ENCODE measurements at regions not wholly inside any gene's neighbourhood (a gene's known extent, or its start where the extent isn't known, plus 50 kb on each side); places are given as distances from the start of the nearest gene placed in this dataset.

- Histone ChIP-seq H3K9me3 (ENCODE audit: low read length) (no peaks in the 10 kb centered on the region), H2AFZ (ENCODE audit: low read depth, low read length) (no peak overlapping the region), H3K4me1 (ENCODE audit: insufficient read depth, low read length) (no peaks in the 10 kb centered on the region), H3K27me3 (ENCODE audit: insufficient read depth, low read length) (no peaks in the 10 kb centered on the region), H3K4me3 (ENCODE audit: low read length) (no peak overlapping the region), H3K36me3 (ENCODE audit: insufficient read depth, low read length) (no peaks in the 10 kb centered on the region)
Observed at GRCh38 chr5:27313549-27313948, 275.2 kb upstream of the CDH9 start.

- Histone ChIP-seq H2AFZ (ENCODE audit: low read depth, low read length) (no peak overlapping the region), H3K27me3 (ENCODE audit: insufficient read depth, low read length) (no peaks in the 10 kb centered on the region)
Observed at GRCh38 chr5:27312291-27312893, 274.0 kb upstream of the CDH9 start.

DNA sequence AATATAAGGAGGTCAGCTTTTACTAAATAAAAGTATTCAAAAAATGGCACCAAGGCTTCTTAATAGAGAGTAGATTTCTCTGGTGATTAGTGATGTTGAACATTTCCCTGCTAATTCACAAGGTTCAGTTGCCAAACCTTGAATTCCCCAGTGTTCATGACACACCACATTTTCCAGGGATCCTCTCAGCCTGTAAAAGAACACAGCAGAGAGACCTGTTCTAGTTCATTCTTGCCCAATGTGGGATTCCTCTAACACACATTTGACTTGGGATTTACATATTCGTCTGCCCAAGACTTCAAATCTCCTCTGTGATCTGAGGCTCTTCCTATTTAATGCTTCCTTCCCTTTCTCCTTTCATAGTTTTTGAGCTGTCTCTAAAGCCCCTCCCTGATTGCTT lies 273.2 kb upstream of the CDH9 start:
- Histone ChIP-seq H3K9me3 (ENCODE audit: low read length) (no peaks in the 10 kb centered on the region), H3K4me3 (ENCODE audit: low read length) (no peak overlapping the region), H3K36me3 (ENCODE audit: insufficient read depth, low read length) (no peaks in the 10 kb centered on the region), H3K4me1 (ENCODE audit: insufficient read depth, low read length) (no peaks in the 10 kb centered on the region), H2AFZ (ENCODE audit: low read depth, low read length) (no peak overlapping the region), H3K27me3 (ENCODE audit: insufficient read depth, low read length) (no peaks in the 10 kb centered on the region)

More at GRCh38 chr5:27312291-27312893, 274.0 kb upstream of the CDH9 start:
- no peaks in the 10 kb centered on the region for H3K9me3 ChIP-seq (ENCODE audit: low read length)
- no peaks in the 10 kb centered on the region for H3K36me3 ChIP-seq (ENCODE audit: insufficient read depth, low read length)
- no peaks in the 10 kb centered on the region for H3K4me1 ChIP-seq (ENCODE audit: insufficient read depth, low read length)
- no peak overlapping the region for H3K4me3 ChIP-seq (ENCODE audit: low read length)

DNA sequence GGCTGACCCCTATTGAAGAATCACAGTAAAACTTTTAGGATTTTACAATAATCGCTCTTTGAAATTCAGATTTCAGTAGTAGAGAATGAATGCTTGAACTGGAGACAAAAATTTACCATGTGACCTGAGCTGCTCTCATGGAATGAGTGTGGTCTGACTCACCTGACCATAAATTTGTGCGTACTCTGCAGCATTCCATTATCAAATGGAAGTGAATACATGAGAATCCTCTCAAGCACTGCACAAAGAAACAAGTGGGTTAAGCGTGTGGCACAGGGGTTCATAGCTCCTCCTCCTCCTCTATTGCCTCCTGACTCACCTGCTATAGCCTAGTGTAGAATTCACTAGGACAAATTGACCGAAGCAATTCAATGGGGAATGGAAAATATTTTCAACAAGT lies 269.8 kb upstream of the CDH9 start:
- Histone ChIP-seq H3K9me3 (ENCODE audit: low read length) (no peaks in the 10 kb centered on the region), H2AFZ (ENCODE audit: low read depth, low read length) (no peak overlapping the region), H3K4me3 (ENCODE audit: low read length) (no peak overlapping the region), H3K27me3 (ENCODE audit: insufficient read depth, low read length) (no peaks in the 10 kb centered on the region), H3K36me3 (ENCODE audit: insufficient read depth, low read length) (no peaks in the 10 kb centered on the region), H3K4me1 (ENCODE audit: insufficient read depth, low read length) (no peaks in the 10 kb centered on the region)

DNA sequence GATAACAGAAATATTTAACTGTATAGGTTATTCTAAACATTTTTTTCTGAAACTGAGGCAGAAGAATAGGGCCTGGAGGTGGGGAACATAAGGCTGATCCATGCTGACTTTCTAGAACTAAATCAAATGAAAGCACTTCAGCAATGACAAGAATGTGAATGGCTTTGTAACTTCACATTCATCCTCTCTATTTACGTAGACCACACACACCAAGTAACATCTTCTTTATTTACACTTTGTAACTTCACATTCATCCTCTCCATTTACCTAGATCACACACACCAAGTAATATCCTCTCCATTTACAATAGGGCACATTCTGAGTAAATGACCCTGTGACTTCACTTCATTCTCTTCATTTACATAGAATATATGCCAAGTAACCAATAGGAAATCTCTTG lies 251.8 kb upstream of the CDH9 start:
- Histone ChIP-seq H3K4me3 (ENCODE audit: low read length) (no peak overlapping the region), H2AFZ (ENCODE audit: low read depth, low read length) (no peak overlapping the region), H3K27me3 (ENCODE audit: insufficient read depth, low read length) (no peaks in the 10 kb centered on the region), H3K36me3 (ENCODE audit: insufficient read depth, low read length) (no peaks in the 10 kb centered on the region), H3K4me1 (ENCODE audit: insufficient read depth, low read length) (no peaks in the 10 kb centered on the region), H3K9me3 (ENCODE audit: low read length) (no peaks in the 10 kb centered on the region)

DNA sequence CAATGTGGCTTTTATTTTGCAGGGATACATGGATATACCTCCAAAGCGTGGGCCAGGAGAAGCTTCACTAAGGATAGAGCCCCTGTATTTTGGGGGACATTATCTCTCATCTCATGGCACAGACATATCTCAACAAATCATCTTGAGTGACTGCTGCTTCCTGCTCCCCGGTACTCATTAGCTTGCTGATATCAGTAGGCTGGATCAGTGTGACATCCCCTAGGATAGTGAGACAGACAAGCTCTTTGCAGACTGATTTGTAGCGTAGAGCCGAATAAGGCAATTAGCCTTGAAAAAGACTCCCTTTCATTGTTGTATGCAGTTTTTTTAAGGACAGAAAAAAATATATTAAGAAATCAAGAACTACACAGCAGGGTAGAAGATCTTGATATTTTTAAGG lies 237.7 kb upstream of the CDH9 start:
- H3K36me3 ChIP-seq (ENCODE audit: insufficient read depth, low read length), result no peaks in the 10 kb centered on the region

DNA sequence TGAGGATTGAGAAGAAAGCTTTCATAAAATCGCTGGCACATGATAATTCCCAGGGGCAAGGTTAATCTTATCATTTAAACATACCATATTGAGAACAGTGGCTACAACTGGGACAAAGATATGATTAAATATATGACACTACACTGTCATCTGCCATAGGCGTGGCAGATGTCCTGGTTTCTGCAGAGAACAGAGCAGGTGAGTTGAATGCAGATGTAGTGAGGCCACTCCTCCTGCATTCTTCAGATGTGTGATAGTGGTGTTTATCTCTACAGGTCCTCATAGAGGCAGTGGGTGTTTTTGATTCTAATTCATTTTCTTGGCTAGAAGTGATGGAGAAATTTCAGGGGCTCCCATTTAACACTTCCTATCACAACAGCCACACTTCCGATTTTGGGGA lies 237.0 kb upstream of the CDH9 start:
- no peaks in the 10 kb centered on the region for H3K27me3 ChIP-seq (ENCODE audit: insufficient read depth, low read length)
- no peaks in the 10 kb centered on the region for H3K4me1 ChIP-seq (ENCODE audit: insufficient read depth, low read length)
- H3K36me3 ChIP-seq (ENCODE audit: insufficient read depth, low read length), result no peaks in the 10 kb centered on the region
- no peaks in the 10 kb centered on the region for H3K9me3 ChIP-seq (ENCODE audit: low read length)
- no peak overlapping the region for H2AFZ ChIP-seq (ENCODE audit: low read depth, low read length)
- no peak overlapping the region for H3K4me3 ChIP-seq (ENCODE audit: low read length)

More for the DNA sequence above, 237.7 kb upstream of the CDH9 start:
- H3K27me3 ChIP-seq (ENCODE audit: insufficient read depth, low read length), result no peaks in the 10 kb centered on the region
- H3K4me1 ChIP-seq (ENCODE audit: insufficient read depth, low read length), result no peaks in the 10 kb centered on the region
- H3K9me3 ChIP-seq (ENCODE audit: low read length), result no peaks in the 10 kb centered on the region
- no peak overlapping the region for H2AFZ ChIP-seq (ENCODE audit: low read depth, low read length)
- H3K4me3 ChIP-seq (ENCODE audit: low read length), result no peak overlapping the region

DNA sequence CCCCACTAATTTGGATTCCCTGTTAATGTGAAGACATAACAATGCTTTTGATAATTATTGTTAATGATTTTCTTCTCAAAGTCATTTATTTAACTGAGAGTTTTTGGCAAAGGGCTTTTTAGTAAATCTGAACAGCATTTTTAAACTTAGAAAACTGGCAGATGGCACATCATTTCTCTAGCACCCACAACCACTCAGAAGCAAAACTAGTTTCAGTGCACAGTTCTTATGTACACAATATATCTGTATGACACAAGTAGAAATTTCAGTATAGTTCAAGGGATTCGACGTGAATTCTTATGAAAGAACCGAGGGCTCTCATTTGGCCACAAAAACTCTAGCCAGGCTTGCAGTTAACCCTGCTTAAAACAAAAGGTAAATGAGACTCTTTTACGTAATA lies 231.4 kb upstream of the CDH9 start:
- H3K36me3 ChIP-seq (ENCODE audit: insufficient read depth, low read length), result no peaks in the 10 kb centered on the region
- peaks cover 3% of the 10 kb centered on the region for H3K9me3 ChIP-seq (ENCODE audit: low read length)
- no peaks in the 10 kb centered on the region for H3K27me3 ChIP-seq (ENCODE audit: insufficient read depth, low read length)
- no peak overlapping the region for H3K4me3 ChIP-seq (ENCODE audit: low read length)
- no peaks in the 10 kb centered on the region for H3K4me1 ChIP-seq (ENCODE audit: insufficient read depth, low read length)
- H2AFZ ChIP-seq (ENCODE audit: low read depth, low read length), result no peak overlapping the region

GRCh38 chr5:27267209-27267824 lies 228.9 kb upstream of the CDH9 start:
- Histone ChIP-seq H2AFZ (ENCODE audit: low read depth, low read length) (no peak overlapping the region), H3K4me1 (ENCODE audit: insufficient read depth, low read length) (no peaks in the 10 kb centered on the region), H3K27me3 (ENCODE audit: insufficient read depth, low read length) (no peaks in the 10 kb centered on the region), H3K9me3 (ENCODE audit: low read length) (peaks cover 7% of the 10 kb centered on the region), H3K4me3 (ENCODE audit: low read length) (no peak overlapping the region), H3K36me3 (ENCODE audit: insufficient read depth, low read length) (no peaks in the 10 kb centered on the region)

DNA sequence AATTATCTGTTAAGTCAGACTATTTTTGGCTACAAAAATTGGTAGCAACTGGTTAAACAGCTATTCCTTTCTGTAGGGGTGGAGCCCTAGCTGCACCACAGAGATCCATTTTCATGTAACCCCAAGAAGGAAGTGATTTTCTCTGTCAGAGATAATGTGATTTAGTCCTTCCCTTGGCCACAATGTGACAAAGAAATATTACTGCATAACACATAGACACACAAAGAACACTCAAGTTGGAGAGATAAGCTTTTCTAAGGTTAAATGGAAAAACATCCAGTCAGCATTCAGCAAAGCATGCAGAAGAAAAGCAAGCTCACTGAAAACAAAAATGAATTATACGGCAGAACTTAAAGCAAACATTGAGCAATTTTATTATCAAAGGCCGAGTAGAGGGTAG lies 227.8 kb upstream of the CDH9 start:
- no peaks in the 10 kb centered on the region for H3K36me3 ChIP-seq (ENCODE audit: insufficient read depth, low read length)

DNA sequence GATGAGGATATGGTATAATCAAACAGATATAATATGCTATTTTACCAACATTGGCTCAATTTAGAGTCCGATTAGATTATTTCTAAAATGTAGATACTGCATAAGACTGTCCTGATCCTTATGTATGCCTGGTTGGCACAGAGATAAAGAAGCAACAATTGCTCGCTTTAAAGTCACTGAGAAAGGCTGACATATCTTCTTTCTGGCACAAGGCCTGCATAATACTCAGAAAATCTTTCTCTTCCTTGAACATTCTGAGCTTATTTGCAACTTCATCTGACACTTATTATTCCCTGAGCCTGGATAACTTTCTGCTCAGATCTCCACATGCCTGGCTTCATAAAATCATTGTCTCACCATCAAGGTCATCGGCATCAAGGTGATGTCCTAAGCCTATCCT lies 219.3 kb upstream of the CDH9 start:
- no peaks in the 10 kb centered on the region for H3K36me3 ChIP-seq (ENCODE audit: insufficient read depth, low read length)
- H2AFZ ChIP-seq (ENCODE audit: low read depth, low read length), result no peak overlapping the region
- no peaks in the 10 kb centered on the region for H3K9me3 ChIP-seq (ENCODE audit: low read length)
- no peaks in the 10 kb centered on the region for H3K27me3 ChIP-seq (ENCODE audit: insufficient read depth, low read length)
- no peak overlapping the region for H3K4me3 ChIP-seq (ENCODE audit: low read length)
- peaks cover 1% of the 10 kb centered on the region for H3K4me1 ChIP-seq (ENCODE audit: insufficient read depth, low read length)

More for the DNA sequence above, 227.8 kb upstream of the CDH9 start:
- H2AFZ ChIP-seq (ENCODE audit: low read depth, low read length), result no peak overlapping the region
- H3K27me3 ChIP-seq (ENCODE audit: insufficient read depth, low read length), result no peaks in the 10 kb centered on the region
- H3K4me3 ChIP-seq (ENCODE audit: low read length), result no peak overlapping the region
- H3K9me3 ChIP-seq (ENCODE audit: low read length), result peaks cover 7% of the 10 kb centered on the region
- H3K4me1 ChIP-seq (ENCODE audit: insufficient read depth, low read length), result no peaks in the 10 kb centered on the region

DNA sequence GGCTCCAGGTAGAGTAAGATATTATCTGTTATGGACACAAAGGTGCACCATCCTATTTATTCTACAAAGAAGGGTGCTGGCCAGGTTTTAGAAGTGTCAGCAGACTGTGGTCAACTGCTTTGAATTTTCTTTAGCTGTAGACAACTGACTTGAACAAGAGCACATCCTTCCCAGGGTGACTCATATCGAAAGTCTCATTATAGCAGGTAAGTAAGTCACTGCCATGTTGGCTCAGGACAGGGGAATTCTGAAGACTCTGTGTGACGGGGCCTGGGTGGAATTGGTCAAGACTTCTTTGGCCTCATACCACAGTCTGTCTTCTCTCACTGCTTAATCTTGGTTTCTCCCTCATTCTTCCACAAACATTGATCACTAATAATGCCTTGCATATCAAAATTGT lies 214.5 kb upstream of the CDH9 start:
- Histone ChIP-seq H3K36me3 (ENCODE audit: insufficient read depth, low read length) (no peaks in the 10 kb centered on the region), H3K4me3 (ENCODE audit: low read length) (no peak overlapping the region), H3K4me1 (ENCODE audit: insufficient read depth, low read length) (peaks cover 4% of the 10 kb centered on the region), H2AFZ (ENCODE audit: low read depth, low read length) (no peak overlapping the region), H3K9me3 (ENCODE audit: low read length) (no peaks in the 10 kb centered on the region), H3K27me3 (ENCODE audit: insufficient read depth, low read length) (no peaks in the 10 kb centered on the region)

GRCh38 chr5:27242258-27242626 lies 203.9 kb upstream of the CDH9 start:
- H3K4me1 ChIP-seq (ENCODE audit: insufficient read depth, low read length), result no peaks in the 10 kb centered on the region
- no peaks in the 10 kb centered on the region for H3K9me3 ChIP-seq (ENCODE audit: low read length)
- no peaks in the 10 kb centered on the region for H3K27me3 ChIP-seq (ENCODE audit: insufficient read depth, low read length)
- no peaks in the 10 kb centered on the region for H3K36me3 ChIP-seq (ENCODE audit: insufficient read depth, low read length)
- H3K4me3 ChIP-seq (ENCODE audit: low read length), result no peak overlapping the region
- H2AFZ ChIP-seq (ENCODE audit: low read depth, low read length), result no peak overlapping the region

Measured in neuron (in vitro differentiated cells).